Pulmonary artery endothelial cell (primary cell): ENCODE measurements at regions not wholly inside any gene's neighbourhood (a gene's known extent, or its start where the extent isn't known, plus 50 kb on each side); places are given as distances from the start of the nearest gene placed in this dataset.
A peak's percentile ranks its signal among the peaks of the same experiment; 100 is the strongest.

Source experiments
- DNase-seq: peaks from one replicate; pipeline ENCODE4 v3.0.0-alpha.2; 2011; ENCODE audit warnings: low read depth, low spot score

DNA sequence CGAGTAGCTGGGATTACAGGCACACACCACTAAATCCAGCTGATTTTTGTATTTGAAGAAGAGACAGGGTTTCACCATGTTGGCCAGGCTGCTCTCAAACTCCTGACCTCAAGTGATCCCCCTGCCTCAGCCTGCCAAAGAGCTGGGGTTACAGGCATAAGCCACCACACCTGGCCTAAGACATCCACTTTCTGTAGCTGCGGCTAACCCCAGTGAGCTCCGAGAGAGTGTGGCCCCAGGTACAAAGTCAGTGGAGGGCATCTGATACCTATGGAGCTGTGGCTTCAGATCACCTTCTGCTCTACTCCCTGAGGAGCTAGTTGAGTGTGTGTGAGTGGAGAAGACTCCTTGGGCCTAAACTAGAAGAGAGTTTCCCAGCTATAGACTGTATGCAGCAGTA is 189.3 kb upstream of the TSC22D2 start:
- no peak for DNase-seq

DNA sequence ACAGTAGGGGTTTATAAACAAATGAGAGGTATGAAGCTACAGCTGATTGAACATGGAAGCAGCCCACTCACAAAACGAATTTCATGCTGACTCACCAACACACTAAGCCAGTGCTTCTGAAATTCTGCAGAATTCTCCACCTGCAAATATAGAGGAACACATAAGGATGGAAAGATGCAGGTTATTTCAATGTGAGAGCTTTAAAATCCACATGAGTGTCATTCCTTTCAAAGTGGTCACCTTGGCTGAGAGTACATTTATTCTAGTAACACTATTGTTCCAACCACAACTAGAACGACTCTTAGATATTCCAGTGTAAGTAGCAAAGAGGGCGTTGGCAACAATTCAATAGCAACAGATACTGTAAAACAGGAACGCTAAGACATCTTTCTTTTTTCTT is 189.9 kb upstream of the TSC22D2 start:
- DNase-seq: no peak

DNA sequence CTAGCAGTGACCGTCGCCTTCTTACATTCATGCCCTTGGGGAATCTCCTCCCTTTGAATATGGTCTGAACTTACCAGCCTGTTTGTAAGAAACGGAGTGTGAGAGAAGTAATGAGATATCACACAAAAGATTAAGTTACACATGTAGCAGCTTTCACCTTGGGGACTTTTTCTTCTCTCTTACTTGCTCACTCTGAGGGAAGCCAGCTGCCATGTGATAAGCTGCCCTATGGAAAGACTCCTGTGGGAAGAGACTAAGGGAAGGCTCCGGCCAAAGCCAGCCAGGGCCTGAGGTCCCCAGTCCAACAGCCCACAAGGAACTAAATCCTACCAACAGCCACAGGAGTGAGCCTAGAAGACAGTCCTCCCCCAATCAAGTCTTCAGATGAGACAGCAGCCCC is 190.4 kb upstream of the TSC22D2 start:
- DNase-seq: no peak

DNA sequence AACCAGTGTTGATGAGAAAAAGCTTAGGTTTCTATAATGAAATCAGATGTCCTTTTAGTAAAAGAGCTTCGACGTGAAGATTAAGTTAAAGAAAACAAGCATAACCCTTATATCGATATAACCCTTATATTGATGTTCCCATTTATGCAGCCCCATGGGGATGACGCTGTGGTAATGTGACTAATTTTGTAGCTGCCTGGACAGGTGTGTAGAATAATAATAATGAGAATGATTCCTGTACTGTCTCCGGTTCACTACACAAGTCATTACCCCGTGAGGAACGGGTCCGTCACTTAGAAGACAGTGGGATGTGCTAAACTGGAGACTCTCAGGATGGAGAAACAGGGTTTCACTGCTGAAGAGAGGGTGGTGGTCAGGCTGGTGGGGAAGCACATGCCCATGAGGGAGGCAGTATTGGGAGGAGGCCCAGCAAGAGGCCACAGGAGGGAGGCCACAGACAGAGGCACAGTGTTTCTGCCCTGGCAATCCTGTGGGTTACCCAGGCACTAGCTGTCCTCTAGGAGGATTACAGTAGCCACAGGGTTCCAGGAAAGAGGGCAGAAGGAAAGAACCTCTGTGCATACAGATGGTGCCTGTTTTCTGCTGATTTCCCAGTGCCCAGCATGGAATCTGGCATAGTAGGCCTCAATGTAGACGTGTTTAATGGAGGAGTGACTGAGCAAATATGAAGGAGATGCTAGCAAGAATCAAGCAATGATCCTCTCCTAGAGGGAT is 191.1 kb upstream of the TSC22D2 start:
- DNase-seq: no peak

DNA sequence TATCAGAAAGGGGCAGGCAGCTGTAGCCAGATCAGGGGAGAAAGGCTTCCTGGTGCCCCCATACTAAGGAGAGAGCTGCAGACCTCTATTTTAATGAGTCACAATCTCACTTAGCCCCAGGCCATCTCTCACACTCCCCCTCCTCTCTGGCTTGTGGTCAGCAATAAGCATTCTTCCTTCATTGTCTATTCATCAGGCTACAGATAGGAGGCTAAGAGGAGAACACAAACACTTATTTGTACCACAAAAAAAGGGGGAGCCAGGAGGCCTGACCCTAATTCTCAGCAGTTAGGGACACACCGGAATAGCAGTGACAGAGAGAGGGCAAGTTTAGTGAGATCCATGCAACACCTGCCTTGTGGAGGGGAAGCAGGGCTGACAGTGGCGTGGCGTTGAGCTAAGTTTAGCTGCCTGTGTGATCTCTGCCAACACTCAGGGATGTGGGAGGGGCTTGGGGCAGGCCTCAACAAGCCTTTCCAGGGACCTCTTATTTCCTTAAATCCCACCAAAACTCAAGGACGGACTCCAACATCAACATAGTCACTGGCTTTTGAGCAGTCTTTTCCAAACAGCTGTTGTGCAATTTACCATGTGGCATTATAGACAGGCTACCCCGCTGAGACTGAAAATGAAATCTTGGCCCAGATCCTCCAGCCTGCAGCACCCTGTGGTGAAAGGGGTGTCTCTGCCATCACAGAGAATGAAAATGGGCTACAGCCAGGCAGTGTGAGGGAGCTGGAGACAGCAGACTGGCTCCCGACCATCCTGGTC is 191.9 kb upstream of the TSC22D2 start:
- no peak for DNase-seq

DNA sequence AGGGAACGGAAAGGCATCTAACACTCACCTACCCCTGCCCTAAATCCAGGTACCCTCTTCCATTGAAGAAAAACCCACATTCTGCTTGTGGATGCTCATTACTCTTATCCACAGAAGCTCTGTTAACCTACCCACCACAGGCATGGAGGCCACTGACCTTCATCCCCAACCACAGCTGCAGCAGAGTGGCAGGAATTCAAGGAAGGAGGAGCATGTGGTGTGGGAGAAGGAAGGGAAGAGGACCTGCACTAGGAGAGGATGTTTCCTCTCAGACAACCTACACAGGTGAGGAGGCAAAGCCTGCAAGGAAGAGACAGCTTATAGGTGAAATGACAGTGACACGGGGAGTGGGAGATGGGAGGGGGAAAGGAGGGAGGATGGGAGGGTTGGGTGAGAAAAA is 192.5 kb upstream of the TSC22D2 start:
- DNase-seq: no peak

DNA sequence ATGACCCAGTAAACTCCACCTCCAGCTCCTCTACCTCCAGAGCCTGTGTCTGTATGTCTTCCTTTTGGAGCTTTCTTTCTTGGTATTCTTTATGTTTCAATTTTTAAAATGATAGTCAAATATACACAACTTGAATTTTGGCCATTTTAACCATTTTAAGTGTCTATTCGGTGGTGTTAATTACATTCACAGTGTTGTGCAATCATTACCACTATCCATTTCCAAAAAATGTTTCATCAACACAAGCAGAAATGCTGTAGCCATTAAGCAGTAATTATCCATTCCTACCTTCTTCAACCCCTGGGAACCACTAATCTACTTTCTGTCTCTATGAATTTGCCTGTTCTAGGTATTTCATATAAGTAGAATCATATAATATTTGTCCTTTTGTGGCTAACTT is 194.5 kb upstream of the TSC22D2 start:
- DNase-seq: no peak

DNA sequence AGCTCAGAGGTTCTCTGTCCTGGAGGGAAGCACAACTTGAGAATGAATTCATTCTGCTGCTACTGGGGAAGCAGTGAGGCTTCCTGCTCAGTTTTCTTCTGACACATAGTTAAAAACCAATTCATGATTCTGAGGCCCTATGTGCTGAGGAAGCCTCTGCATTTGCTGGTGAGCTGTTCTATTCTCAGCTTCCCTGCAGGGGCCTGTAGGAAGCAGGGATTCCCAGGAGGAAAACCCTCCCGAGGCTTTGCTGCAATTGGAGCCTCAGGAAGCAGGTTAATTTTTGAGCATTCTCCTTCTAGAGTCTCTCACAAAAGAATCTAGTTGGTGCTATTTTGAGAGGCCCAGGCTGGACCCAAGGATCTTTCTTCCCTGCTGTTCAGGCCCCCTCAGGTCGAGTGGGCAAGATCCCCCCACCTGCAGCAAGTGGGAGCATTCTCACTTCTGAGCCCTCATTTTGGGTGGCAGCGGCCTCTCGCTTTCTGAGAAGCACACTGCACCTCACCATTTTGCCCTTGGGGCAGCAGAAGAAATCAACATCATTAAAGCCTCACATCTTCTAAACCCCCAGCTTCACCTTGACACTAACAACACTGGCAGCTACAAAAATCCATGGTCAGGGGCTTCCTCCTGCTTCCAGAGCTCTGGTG is 197.5 kb upstream of the TSC22D2 start:
- no peak for DNase-seq

DNA sequence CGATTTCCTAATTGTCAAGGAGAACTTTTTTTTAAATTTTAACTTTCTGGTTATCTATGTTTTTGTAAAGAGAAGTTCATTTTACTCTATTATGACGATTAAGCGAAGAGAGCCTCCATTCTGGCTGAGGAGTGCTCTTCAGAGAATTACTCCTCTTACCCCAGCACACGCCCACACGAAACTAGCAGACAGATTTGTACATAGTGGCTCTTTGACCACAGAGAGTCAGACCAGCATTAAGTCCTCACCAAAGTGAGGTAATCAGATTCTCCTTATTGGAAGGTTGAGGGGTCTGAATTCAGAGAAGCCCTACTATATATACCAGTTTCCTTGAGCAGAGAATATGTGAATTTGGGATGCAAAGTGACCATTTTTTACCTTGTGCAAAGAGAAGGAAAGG is 204.8 kb upstream of the TSC22D2 start:
- no peak for DNase-seq

DNA sequence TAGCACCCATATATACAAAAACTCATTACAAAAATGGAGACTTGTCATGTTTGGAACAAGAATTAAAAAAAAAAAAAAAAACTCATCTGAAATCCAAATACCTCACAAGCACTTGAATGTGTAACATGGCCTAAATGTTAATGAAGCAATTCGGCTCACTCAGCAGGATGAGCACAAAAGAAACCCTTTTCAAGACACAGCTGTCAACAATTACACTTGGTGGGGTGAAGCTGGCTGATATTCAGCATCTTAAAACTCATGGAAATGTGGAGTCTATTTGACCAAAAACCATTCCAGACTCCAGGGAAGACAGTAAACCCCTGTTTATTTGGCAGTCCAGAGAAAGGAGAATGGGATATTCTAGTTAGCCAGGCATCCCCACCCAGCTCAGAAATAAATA is 205.4 kb upstream of the TSC22D2 start:
- no peak for DNase-seq

DNA sequence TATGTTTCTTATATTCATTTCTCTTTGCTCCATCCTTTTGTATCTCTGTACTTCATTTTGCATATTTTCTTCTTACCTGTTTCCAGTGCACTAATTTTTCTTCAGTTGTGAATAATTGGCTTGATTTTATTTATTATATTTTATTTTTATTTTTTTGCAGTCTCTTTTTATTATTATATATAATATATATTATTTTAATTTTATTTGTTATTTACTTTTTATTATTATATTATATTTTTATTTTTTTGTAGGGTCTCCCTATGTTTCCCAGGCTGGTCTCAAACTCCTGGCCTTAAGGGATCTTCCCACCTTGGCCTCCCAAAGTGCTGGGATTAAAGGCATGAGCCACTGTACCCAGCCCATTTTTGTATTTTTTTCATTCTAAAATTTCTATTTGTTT is 213.1 kb upstream of the TSC22D2 start:
- no peak for DNase-seq

DNA sequence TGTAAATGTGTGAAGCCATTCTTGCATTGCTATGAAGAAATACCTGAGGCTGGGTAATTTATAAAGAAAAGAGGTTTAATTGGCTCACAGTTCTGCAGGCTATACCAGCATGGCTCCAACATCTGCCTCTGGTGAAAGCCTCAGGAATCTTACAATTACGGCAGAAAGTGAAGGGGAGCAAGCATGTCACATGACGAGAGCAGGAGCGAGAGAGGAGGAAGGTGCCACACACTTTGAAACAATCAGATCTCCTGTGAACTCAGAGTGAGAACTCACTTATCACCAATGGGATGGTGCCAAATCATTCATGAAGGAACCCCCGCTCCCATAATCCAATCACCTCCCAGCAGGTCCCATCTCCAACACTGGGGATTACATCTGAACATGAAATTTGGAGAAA is 213.6 kb upstream of the TSC22D2 start:
- no peak for DNase-seq

DNA sequence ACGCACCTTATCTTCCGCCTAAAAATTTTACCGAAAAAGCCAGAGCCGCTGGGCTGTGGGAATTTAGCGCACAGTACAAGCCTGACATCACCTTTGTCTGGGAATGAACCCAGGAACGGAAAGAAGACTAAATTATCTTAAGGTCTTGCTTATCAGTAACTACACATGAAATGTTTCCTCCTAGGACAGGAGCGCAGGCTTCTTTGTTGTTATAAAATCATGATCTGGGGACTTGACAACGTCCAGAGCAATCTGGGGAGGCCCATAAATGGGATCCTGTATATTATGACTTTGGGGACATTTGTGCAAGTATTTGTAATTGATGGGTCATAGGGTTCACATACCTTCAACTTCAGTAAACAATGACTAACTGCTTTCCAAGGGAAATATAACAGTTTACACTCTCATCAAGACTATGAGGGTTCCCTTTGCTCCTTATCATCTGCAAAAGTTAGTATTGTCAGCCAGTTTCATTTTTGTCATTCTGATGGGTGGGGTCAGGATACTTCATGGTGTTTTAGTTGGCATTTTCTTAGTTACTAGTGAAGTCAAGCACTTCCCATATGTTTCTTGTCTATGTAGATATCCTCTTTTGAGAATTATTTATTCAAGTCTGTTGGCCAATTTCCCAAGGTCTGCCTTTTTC is 213.9 kb upstream of the PFN2 start:
- DNase-seq: no peak

DNA sequence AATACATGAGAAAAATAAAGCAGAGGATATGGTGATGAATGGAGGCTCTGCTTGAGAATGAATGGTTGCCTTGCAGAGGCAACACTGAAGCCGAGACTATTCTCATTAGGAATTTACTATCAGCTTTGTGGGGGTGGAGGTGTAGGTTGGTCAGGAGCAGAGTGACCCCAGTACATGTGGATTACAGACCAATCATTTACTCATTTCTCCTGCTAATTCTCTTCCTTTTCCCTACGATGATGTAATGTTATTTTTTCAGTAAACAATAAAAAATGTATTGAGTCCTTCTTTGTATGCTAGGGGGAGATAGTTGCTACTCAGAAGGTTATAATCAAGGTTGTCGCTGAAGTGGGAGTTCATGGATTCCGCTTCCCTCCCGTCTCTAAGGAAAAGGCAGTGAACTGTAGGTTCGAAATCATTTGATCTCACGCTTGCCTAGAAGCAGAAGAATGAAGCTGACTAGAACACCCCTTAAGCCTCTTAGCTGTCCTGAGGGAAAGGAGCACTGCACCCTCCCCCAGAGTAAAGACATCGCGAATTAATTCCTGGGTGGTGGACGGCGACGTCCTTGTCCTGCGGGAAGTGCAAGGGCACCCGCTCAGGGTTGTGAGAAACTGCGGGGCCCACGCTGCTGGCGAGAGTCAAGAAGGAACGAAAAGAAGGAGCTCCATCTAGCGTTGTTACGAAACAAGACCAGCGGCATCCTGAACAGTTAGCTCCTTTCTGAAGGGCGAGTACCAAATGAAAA is 213.2 kb upstream of the PFN2 start:
- peak; percentile 26 for DNase-seq

DNA sequence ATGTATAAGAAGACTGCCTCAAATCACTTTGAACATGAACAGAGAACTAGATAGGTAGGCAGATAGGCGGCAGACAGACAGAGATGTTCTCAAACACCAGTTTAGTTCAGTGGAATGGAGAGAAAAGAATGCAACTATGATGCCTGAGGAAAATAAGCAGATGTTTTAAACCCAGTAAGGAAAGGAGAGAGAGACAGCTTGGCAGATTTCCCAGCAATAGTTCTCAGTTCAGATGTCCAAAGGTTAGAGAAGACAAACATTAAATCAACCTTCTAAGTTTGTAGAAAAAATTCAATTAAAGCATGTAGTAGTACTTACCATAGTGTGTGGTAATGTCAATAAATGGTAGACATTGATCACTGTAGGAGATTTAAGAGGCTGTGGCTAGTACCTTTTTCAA is 209.6 kb upstream of the PFN2 start:
- DNase-seq: no peak

DNA sequence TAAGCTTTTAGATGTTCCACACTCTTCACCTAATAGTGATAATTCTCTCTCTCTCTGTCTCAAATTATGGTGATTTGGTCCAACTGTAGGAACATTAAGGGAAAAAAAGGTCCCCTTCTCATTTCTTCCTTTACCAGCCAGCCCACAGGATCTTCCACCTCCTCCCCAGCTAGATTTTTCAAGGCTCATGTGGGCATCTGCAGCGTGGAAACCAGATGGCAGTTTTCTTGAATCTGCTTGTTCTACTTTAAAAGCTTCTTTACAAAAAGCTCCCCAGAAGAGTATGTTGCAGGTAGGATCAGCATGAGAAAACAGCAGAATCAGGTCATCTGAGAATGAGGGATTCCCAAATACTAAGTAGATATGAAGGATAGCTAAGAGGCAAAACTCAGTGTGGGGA is 208.6 kb upstream of the PFN2 start:
- no peak for DNase-seq

DNA sequence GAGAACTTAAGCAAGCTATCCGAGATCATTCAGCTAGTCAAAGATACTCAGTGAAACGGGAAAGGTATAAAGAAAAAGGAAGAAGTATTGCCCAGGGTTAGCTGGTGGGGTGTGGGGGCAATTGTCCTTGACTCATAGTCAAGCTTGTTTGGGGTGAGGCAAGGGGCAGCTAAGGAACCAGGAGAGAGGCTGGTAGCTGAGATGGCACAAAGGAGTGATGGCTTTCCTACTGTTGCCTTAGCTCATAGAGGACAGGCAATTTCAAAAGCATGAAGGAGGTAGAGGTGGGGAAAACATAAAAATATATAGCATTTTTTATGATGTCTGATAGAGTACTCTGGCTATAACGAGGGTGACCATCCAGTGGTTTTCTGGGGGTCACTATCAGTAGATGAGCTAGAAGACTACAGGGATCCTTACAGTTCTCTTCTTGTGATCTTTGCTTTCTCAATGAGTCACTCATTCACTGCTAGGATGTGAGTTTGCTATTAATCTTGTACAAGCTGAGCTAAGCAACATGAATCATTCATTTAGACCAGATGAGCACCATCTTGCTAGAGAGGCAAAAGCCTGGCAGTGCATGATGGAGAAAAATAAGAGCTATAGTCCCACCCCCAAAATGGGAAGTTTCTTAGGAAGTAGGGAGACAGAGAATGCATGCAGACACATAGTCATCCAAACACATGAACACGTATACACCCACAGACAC is 207.1 kb upstream of the PFN2 start:
- DNase-seq: no peak

DNA sequence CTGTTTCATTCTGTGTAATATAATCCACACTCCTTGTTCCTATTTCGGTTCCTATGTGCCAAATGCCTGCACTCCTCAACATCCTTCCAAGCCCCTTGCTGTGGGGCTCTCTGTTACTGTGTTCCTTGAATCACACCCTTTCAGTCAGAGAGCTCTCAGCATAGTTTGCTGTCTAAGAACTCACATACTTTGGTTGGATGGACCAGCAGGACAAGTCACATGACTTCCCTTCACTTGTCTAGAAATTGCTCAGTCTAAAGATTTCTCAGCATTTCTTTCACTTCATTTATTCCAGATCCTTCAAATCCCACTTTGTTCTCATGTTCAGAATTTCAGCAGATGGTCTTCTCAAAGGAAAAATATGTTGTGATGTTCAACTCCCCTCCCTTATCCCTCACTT is 203.5 kb upstream of the PFN2 start:
- DNase-seq: no peak

DNA sequence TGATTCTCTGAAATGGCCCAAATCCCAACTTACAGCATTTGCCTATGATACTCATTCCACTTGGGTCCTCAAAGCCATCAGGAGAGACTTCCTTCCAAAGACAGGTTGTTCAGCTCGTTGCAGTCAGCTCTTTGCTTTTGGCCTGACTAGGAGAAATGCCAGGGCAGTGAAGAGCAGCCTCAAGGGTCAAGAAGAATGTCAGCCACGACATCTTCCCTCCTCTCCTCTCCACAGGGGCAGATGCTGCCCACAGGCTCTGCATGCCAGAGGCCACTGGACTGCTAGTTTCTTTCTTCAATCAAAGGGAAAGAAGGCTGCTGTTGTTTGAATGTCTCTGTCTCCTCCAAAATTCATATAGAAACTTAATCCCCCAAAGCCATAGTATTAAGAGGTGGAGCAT is 201.7 kb upstream of the PFN2 start:
- no peak for DNase-seq

DNA sequence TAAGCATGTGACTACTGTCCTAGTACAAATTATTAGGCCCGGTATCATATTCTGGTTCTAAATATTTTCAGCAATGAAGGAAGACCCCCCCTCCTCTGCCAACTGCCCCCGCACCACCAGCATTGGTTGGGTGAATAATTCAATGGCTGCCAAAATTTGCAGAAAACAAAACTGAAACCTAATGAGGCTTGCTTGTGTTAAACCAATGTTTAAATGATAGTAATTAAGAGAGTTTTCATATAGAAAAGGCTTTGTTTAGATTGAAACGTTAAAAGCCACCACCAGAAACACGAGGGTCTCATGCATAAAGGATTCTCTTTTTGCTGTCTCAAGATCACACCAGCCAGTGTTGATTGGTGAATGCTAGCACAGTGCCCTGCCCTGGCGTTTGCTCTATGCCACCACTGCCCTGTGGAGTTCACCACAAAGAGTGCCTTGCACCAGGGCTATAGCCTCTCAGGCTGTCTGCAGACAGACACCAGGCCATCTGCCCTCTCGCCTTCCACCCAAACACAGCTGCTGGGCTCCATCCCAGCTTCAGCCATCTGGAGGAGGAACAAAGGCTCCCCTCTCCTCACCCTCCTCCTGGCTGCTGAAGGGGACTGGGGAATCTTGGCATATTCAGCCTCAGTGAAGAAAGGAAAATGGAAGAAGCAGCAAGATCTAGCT is 200.3 kb upstream of the PFN2 start:
- no peak for DNase-seq
